HEK293 (cell line): ENCODE measurements at regions not wholly inside any gene's neighbourhood (a gene's known extent, or its start where the extent isn't known, plus 50 kb on each side); places are given as distances from the start of the nearest gene placed in this dataset.

ENCODE experiments used
- CTCF ChIA-PET: fragments of 350-600 bp; formaldehyde crosslinking; extraction: SDS; loops from one replicate; lab custom pipeline; 2021; ENCODE audit warnings: antibody characterized with exemption; lab: Yijun Ruan, JAX
- POLR2A ChIA-PET: fragments of 300-600 bp; formaldehyde crosslinking; extraction: SDS; loops from one replicate; lab custom pipeline; 2020; ENCODE audit warnings: antibody characterized with exemption, inconsistent platforms; lab: Yijun Ruan, JAX
- H3K27ac ChIP-seq: fragments of 200-500 bp; sonication (Bioruptor generic); 2 replicates; pipeline ENCODE4 v1.5.1; 2014; ENCODE audit warnings: low read depth, low read length, control low read depth, inconsistent platforms; ENCODE audit errors: extremely low read depth
- H3K36me3 ChIP-seq, 2 experiments: fragments of 200-500 bp in 1 of 2; sonication (Bioruptor generic) in 1 of 2; 1 replicate in 1 of 2; 2 replicates in 1 of 2; pipeline ENCODE4 v1.5.1; 2014 to 2017; ENCODE audit warnings: inconsistent platforms in 2 of 2, low read length in 2 of 2; ENCODE audit not compliant: control insufficient read depth in 2 of 2, insufficient read depth in 1 of 2
- H3K4me1 ChIP-seq: fragments of 200-500 bp; sonication (Bioruptor generic); 2 replicates; pipeline ENCODE4 v1.5.1; 2014; ENCODE audit warnings: mild to moderate bottlenecking, low read length, inconsistent platforms; ENCODE audit not compliant: control insufficient read depth, insufficient read depth
- H3K4me3 ChIP-seq: 2 replicates; pipeline ENCODE4 v1.5.1; 2011; ENCODE audit warnings: low read depth, mild to moderate bottlenecking, control low read depth, low read length, moderate library complexity
- H3K9me3 ChIP-seq: fragments of 200-500 bp; sonication (Bioruptor generic); 2 replicates; pipeline ENCODE4 v1.5.1; 2014; ENCODE audit warnings: low read depth, low read length, inconsistent platforms; ENCODE audit not compliant: control insufficient read depth, insufficient read depth
- KLF16 ChIP-seq: fragments of 450-650 bp; formaldehyde crosslinking; IDR thresholded peaks from 2 replicates; pipeline ENCODE4 v1.5.1; 2017; ENCODE audit warnings: missing biosample characterization, missing genetic modification characterization
- PRDM1 ChIP-seq: fragments of 450-650 bp; formaldehyde crosslinking; IDR thresholded peaks from 2 replicates; pipeline ENCODE4; 2016; ENCODE audit warnings: missing biosample characterization, missing genetic modification characterization
- RBAK ChIP-seq: fragments of 450-650 bp; formaldehyde crosslinking; IDR thresholded peaks from 2 replicates; pipeline ENCODE4 v1.5.1; 2016; ENCODE audit warnings: missing biosample characterization, missing genetic modification characterization
- SCRT2 ChIP-seq: fragments of 450-650 bp; formaldehyde crosslinking; IDR thresholded peaks from 2 replicates; pipeline ENCODE4 v1.5.1; 2016; ENCODE audit warnings: missing biosample characterization, missing genetic modification characterization
- ZBTB44 ChIP-seq: fragments of 450-650 bp; IDR thresholded peaks from 2 replicates; pipeline ENCODE4 v1.5.1; 2018; ENCODE audit warnings: missing biosample characterization, mild to moderate bottlenecking, missing genetic modification characterization
- ZBTB48 ChIP-seq: fragments of 450-650 bp; formaldehyde crosslinking; IDR thresholded peaks from 2 replicates; pipeline ENCODE4 v1.5.1; 2016; ENCODE audit warnings: missing biosample characterization, missing genetic modification characterization
- ZFP3 ChIP-seq: fragments of 450-650 bp; formaldehyde crosslinking; IDR thresholded peaks from 2 replicates; pipeline ENCODE4 v1.5.1; 2016; ENCODE audit warnings: low read depth, missing biosample characterization, missing genetic modification characterization
- ZNF121 ChIP-seq: fragments of 450-650 bp; formaldehyde crosslinking; IDR thresholded peaks from 2 replicates; pipeline ENCODE4 v1.5.1; 2016; ENCODE audit warnings: missing biosample characterization, missing genetic modification characterization
- ZNF214 ChIP-seq: fragments of 450-650 bp; formaldehyde crosslinking; IDR thresholded peaks from 2 replicates; pipeline ENCODE4 v1.5.1; 2017; ENCODE audit warnings: missing biosample characterization, mild to moderate bottlenecking, missing genetic modification characterization, borderline replicate concordance
- ZNF324 ChIP-seq: fragments of 450-650 bp; formaldehyde crosslinking; IDR thresholded peaks from 2 replicates; pipeline ENCODE4 v1.5.1; 2016; ENCODE audit warnings: missing biosample characterization, missing genetic modification characterization
- ZNF514 ChIP-seq: fragments of 450-650 bp; formaldehyde crosslinking; IDR thresholded peaks from 2 replicates; pipeline ENCODE4 v1.5.1; 2016; ENCODE audit warnings: missing biosample characterization, missing genetic modification characterization
- ZNF596 ChIP-seq: fragments of 450-650 bp; IDR thresholded peaks from 2 replicates; pipeline ENCODE4 v1.5.0; 2018; ENCODE audit warnings: missing biosample characterization, mild to moderate bottlenecking, missing genetic modification characterization, moderate library complexity
- ZNF621 ChIP-seq: fragments of 450-650 bp; formaldehyde crosslinking; IDR thresholded peaks from 2 replicates; pipeline ENCODE4 v1.5.1; 2017; ENCODE audit warnings: missing biosample characterization, missing genetic modification characterization
- ZNF629 ChIP-seq: fragments of 450-650 bp; formaldehyde crosslinking; IDR thresholded peaks from 2 replicates; pipeline ENCODE4 v1.5.1; 2017; ENCODE audit warnings: missing biosample characterization, missing genetic modification characterization
- ZNF837 ChIP-seq: fragments of 450-650 bp; formaldehyde crosslinking; IDR thresholded peaks from 2 replicates; pipeline ENCODE4 v1.5.1; 2016; ENCODE audit warnings: missing biosample characterization, missing genetic modification characterization
- TF ChIP-seq, protein P1 (sequence below): sonication (generic); formaldehyde crosslinking; IDR thresholded peaks from 2 replicates; pipeline ENCODE4 v1.8.1; 2022; ENCODE audit warnings: mild to moderate bottlenecking, moderate library complexity, missing genetic modification reagents
- TF ChIP-seq, protein P2 (sequence below): fragments of 450-650 bp; formaldehyde crosslinking; IDR thresholded peaks from 2 replicates; pipeline ENCODE4 v1.5.1; 2017; ENCODE audit warnings: missing biosample characterization, missing genetic modification characterization
- TF ChIP-seq, protein P3 (sequence below): fragments of 450-650 bp; formaldehyde crosslinking; IDR thresholded peaks from 2 replicates; pipeline ENCODE4 v1.5.1; 2016; ENCODE audit warnings: missing biosample characterization, missing genetic modification characterization
- TF ChIP-seq, protein P4 (sequence below): IDR thresholded peaks from 2 replicates; pipeline ENCODE4 v1.6.1; 2011; ENCODE audit warnings: mild to moderate bottlenecking, low read depth, low read length, borderline replicate concordance
- TF ChIP-seq, protein P5 (sequence below): fragments of 450-650 bp; formaldehyde crosslinking; IDR thresholded peaks from 2 replicates; pipeline ENCODE4 v1.5.1; 2017; ENCODE audit warnings: missing biosample characterization, missing genetic modification characterization

GRCh38 chr6:92169506-92169905, 1249.9 kb downstream of the EPHA7 start:
- H3K4me1 ChIP-seq: no peaks in the 10 kb centered on the region
- no peaks in the 10 kb centered on the region for H3K9me3 ChIP-seq
- H3K36me3 ChIP-seq: no peaks in the 10 kb centered on the region
- ChIA-PET POLR2A (no interaction called here), CTCF (interaction anchor here (0.6 kb wide), 1 partner anchor 764 kb away, joined by 4 read pairs; no protein-coding TSS in a partner anchor)
- no peak overlapping the region for H3K27ac ChIP-seq
- H3K4me3 ChIP-seq: no peak overlapping the region
- no peak for TF ChIP-seq ZNF596 (tag by site-specific recombination)
- TF ChIP-seq, protein P1, sequence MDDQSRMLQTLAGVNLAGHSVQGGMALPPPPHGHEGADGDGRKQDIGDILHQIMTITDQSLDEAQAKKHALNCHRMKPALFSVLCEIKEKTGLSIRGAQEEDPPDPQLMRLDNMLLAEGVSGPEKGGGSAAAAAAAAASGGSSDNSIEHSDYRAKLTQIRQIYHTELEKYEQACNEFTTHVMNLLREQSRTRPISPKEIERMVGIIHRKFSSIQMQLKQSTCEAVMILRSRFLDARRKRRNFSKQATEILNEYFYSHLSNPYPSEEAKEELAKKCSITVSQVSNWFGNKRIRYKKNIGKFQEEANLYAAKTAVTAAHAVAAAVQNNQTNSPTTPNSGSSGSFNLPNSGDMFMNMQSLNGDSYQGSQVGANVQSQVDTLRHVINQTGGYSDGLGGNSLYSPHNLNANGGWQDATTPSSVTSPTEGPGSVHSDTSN: no peak
- TF ChIP-seq ZNF324 (tag by site-specific recombination): no peak
- TF ChIP-seq PRDM1 (tag by site-specific recombination): no peak
- no peak for TF ChIP-seq ZFP3 (tag by site-specific recombination)

DNA sequence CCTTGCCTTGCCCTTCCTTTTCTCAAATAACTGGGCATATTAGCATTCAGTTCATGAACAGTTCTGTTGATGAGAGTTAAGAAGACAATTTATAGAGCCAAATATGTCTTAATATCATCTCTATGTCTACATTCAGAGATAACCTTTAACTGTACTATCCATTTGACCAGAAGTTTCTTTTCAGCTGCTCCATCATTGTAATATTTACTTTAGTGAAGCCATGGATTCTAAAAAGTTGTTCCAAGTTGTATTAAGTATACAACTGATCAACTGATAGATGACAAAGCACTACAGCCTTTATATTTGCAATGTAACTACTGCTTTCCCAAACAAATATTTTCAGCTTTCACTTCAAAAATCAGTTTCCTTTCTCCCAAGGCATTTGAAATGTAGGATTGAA, 1252.7 kb downstream of the EPHA7 start:
- no peak overlapping the region for H3K4me3 ChIP-seq
- H3K4me1 ChIP-seq: no peaks in the 10 kb centered on the region
- no peaks in the 10 kb centered on the region for H3K36me3 ChIP-seq
- ChIA-PET CTCF (interaction anchor here (1.1 kb wide), 1 partner anchor 20 kb away, joined by 3 read pairs; no protein-coding TSS in a partner anchor), POLR2A (no interaction called here)
- TF ChIP-seq ZNF214 (tag by site-specific recombination) (no peak), KLF16 (tag by site-specific recombination) (no peak), ZBTB48 (tag by site-specific recombination) (no peak), SCRT2 (tag by site-specific recombination) (no peak), ZNF514 (tag by site-specific recombination) (no peak), ZNF629 (tag by site-specific recombination) (no peak), ZNF121 (tag by site-specific recombination) (no peak), ZNF324 (tag by site-specific recombination) (no peak), ZBTB44 (no peak), ZNF837 (tag by site-specific recombination) (no peak), ZNF621 (tag by site-specific recombination) (no peak), RBAK (no peak)
- TF ChIP-seq, protein P2, sequence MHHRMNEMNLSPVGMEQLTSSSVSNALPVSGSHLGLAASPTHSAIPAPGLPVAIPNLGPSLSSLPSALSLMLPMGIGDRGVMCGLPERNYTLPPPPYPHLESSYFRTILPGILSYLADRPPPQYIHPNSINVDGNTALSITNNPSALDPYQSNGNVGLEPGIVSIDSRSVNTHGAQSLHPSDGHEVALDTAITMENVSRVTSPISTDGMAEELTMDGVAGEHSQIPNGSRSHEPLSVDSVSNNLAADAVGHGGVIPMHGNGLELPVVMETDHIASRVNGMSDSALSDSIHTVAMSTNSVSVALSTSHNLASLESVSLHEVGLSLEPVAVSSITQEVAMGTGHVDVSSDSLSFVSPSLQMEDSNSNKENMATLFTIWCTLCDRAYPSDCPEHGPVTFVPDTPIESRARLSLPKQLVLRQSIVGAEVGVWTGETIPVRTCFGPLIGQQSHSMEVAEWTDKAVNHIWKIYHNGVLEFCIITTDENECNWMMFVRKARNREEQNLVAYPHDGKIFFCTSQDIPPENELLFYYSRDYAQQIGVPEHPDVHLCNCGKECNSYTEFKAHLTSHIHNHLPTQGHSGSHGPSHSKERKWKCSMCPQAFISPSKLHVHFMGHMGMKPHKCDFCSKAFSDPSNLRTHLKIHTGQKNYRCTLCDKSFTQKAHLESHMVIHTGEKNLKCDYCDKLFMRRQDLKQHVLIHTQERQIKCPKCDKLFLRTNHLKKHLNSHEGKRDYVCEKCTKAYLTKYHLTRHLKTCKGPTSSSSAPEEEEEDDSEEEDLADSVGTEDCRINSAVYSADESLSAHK: no peak
- TF ChIP-seq, protein P3, sequence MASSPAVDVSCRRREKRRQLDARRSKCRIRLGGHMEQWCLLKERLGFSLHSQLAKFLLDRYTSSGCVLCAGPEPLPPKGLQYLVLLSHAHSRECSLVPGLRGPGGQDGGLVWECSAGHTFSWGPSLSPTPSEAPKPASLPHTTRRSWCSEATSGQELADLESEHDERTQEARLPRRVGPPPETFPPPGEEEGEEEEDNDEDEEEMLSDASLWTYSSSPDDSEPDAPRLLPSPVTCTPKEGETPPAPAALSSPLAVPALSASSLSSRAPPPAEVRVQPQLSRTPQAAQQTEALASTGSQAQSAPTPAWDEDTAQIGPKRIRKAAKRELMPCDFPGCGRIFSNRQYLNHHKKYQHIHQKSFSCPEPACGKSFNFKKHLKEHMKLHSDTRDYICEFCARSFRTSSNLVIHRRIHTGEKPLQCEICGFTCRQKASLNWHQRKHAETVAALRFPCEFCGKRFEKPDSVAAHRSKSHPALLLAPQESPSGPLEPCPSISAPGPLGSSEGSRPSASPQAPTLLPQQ (tag by site-specific recombination): no peak
- TF ChIP-seq, protein P4, sequence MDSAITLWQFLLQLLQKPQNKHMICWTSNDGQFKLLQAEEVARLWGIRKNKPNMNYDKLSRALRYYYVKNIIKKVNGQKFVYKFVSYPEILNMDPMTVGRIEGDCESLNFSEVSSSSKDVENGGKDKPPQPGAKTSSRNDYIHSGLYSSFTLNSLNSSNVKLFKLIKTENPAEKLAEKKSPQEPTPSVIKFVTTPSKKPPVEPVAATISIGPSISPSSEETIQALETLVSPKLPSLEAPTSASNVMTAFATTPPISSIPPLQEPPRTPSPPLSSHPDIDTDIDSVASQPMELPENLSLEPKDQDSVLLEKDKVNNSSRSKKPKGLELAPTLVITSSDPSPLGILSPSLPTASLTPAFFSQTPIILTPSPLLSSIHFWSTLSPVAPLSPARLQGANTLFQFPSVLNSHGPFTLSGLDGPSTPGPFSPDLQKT: no peak
- TF ChIP-seq, protein P5, sequence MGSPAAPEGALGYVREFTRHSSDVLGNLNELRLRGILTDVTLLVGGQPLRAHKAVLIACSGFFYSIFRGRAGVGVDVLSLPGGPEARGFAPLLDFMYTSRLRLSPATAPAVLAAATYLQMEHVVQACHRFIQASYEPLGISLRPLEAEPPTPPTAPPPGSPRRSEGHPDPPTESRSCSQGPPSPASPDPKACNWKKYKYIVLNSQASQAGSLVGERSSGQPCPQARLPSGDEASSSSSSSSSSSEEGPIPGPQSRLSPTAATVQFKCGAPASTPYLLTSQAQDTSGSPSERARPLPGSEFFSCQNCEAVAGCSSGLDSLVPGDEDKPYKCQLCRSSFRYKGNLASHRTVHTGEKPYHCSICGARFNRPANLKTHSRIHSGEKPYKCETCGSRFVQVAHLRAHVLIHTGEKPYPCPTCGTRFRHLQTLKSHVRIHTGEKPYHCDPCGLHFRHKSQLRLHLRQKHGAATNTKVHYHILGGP: no peak
- TF ChIP-seq, protein P1: no peak
- H3K27ac ChIP-seq: no peak overlapping the region
- H3K9me3 ChIP-seq: no peaks in the 10 kb centered on the region
